ENCODE measurements at regions not wholly inside any gene's neighbourhood (a gene's known extent, or its start where the extent isn't known, plus 50 kb on each side); places are given as distances from the start of the nearest gene placed in this dataset.
"Not testable (repeated sequence)": the region's sequence is repeated elsewhere in the genome, so short reads cannot be mapped to it uniquely, and the experiment has no call there.

DNA sequence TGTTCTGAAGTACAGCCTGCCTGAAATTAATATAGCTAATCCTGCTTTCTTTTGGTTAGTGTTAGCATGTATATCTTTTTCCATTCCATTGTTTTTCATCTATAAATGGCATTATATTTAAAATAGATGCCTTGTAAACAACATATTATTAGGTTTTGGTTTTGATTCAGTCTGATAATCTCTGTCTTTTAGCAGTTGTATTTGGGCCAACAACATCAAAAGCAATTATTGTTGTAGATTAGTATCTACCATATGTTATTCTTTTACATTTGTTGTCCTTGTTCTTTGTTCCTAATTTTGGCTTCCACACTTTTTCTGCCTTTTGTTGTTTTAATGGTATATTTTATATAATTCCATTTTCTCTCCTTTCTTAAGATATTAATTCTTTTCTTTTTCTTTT is 678.2 kb upstream of the PRMT6 start:
- peaks cover 42% of the 10 kb centered on the region for H3K9me3 Mint-ChIP-seq
- no peak for DNase-seq (ENCODE audit: low spot score)
- H3K4me3 Mint-ChIP-seq: no peak overlapping the region
- no peaks in the 10 kb centered on the region for H3K36me3 Mint-ChIP-seq (ENCODE audit: low read depth)
- H3K27me3 Mint-ChIP-seq (ENCODE audit: low read depth): no peaks in the 10 kb centered on the region
- no peak overlapping the region for H3K27ac Mint-ChIP-seq
- no peaks in the 10 kb centered on the region for H3K4me1 Mint-ChIP-seq (ENCODE audit: low read depth)

DNA sequence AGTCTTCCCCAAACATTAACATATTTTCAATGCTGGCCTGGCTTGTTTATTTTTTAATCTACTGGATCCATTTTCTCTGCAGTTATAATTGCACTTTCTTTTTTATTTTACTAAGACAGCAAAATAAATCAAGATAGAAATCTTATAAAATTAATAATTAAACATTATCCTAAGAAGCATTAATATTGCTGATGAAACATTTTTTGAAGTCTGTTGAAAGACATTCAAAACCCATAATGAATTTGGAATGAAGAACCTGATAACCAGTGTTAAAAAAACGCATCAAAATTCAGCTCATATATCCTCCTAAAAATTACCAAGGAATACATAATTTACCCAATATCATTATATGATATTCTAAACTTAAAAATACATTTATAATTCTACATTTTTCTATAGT is 675.7 kb upstream of the PRMT6 start:
- Mint-ChIP-seq H3K4me3 (no peak overlapping the region), H3K4me1 (ENCODE audit: low read depth) (no peaks in the 10 kb centered on the region), H3K27ac (no peak overlapping the region), H3K9me3 (peaks cover 35% of the 10 kb centered on the region), H3K27me3 (ENCODE audit: low read depth) (no peaks in the 10 kb centered on the region), H3K36me3 (ENCODE audit: low read depth) (no peaks in the 10 kb centered on the region)
- DNase-seq (ENCODE audit: low spot score): no peak

DNA sequence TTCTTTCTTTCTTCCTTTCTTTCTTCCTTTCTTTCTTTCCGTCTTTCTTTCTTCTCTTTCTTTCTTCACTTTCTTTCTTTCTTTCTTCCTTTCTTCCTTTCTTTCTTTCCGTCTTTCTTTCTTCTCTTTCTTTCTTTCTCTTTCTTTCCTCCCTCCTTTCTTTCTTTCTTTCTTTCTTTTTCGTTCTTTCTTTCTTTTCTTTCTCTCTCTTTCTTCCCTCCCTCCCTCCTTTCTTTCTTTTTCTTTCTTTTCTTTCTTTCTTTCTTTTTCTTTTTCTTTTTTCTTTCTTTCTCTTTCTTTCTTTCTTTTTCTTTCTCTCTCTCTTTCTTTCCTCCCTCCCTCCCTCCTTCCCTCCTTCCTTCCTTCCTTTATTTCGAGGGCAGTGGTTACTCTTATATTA is 667.3 kb upstream of the PRMT6 start:
- not testable (repeated sequence) for DNase-seq (ENCODE audit: low spot score); H3K27ac Mint-ChIP-seq; H3K36me3 Mint-ChIP-seq (ENCODE audit: low read depth); H3K27me3 Mint-ChIP-seq (ENCODE audit: low read depth); H3K4me3 Mint-ChIP-seq; H3K4me1 Mint-ChIP-seq (ENCODE audit: low read depth)
- H3K9me3 Mint-ChIP-seq: peaks cover 28% of the 10 kb centered on the region

DNA sequence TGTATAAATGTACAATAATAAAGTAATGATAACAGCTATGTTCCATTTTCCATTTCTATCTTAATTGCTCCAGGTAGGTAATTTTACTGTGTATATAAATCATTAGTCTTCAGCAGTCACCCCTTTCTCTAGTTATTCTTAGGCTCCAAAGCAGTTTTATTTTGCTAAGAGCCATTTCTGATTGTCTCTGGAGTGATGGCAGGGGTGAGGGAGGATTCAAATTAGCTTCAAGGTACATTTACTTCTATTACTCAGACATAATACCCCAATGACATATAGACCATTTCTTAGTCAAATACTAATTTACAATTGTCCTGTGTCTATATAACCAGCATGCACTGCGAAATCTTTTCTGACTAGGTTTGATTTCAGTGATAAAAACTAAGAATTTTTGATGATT is 663.4 kb upstream of the PRMT6 start:
- Mint-ChIP-seq H3K27me3 (ENCODE audit: low read depth) (no peaks in the 10 kb centered on the region), H3K27ac (no peak overlapping the region), H3K36me3 (ENCODE audit: low read depth) (no peaks in the 10 kb centered on the region), H3K9me3 (peaks cover 27% of the 10 kb centered on the region), H3K4me1 (ENCODE audit: low read depth) (no peaks in the 10 kb centered on the region), H3K4me3 (no peak overlapping the region)
- DNase-seq (ENCODE audit: low spot score): no peak

DNA sequence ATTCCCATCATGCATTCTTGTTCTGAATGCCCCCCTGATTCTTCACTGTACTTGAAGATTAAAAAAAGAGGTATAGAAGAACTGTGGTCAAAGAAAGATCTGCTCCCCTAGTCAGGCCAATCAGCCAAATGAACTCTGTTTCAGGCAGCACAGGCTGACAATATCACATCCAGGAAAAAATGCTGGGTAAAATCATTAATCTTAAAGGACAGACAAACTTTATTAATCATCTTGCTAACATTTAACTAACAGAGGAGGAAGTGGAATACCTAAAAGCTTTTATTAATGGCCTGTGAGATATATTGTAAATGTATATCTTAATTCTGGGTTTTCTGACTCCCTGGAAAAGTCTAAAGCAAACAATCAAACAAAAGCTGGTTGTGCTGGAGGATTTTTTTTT is 660.5 kb upstream of the PRMT6 start:
- Mint-ChIP-seq H3K4me3 (no peak overlapping the region), H3K9me3 (peaks cover 12% of the 10 kb centered on the region), H3K4me1 (ENCODE audit: low read depth) (no peaks in the 10 kb centered on the region), H3K27ac (no peak overlapping the region), H3K27me3 (ENCODE audit: low read depth) (no peaks in the 10 kb centered on the region), H3K36me3 (ENCODE audit: low read depth) (no peaks in the 10 kb centered on the region)
- DNase-seq (ENCODE audit: low spot score): no peak

GRCh38 chr1:106398391-106398790 is 658.1 kb upstream of the PRMT6 start:
- H3K4me3 Mint-ChIP-seq: no peak overlapping the region
- no peaks in the 10 kb centered on the region for H3K27me3 Mint-ChIP-seq (ENCODE audit: low read depth)
- no peak for DNase-seq (ENCODE audit: low spot score)
- no peak overlapping the region for H3K27ac Mint-ChIP-seq
- no peaks in the 10 kb centered on the region for H3K4me1 Mint-ChIP-seq (ENCODE audit: low read depth)
- no peaks in the 10 kb centered on the region for H3K36me3 Mint-ChIP-seq (ENCODE audit: low read depth)
- peaks cover 7% of the 10 kb centered on the region for H3K9me3 Mint-ChIP-seq

DNA sequence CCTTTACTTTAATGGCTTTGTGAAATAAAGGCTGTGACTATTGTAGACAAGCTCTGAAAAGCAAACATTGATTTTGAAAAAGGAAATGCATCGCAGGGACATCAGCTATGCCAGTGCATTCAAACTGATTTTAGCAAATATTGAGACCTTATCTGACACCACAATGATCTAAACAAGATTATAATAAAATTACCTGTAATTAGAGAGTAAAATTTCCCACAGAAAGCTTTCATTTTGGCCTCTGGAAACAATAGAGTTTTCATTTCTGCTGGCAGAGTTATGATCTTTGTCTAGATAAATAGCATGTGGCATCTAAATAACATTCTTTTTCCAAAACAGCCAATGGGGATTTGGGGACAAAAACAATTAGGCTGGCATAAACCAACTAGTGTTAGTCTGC is 650.4 kb upstream of the PRMT6 start:
- no peaks in the 10 kb centered on the region for H3K36me3 Mint-ChIP-seq (ENCODE audit: low read depth)
- no peaks in the 10 kb centered on the region for H3K4me1 Mint-ChIP-seq (ENCODE audit: low read depth)
- no peak overlapping the region for H3K27ac Mint-ChIP-seq
- H3K27me3 Mint-ChIP-seq (ENCODE audit: low read depth): no peaks in the 10 kb centered on the region
- peaks cover 4% of the 10 kb centered on the region for H3K9me3 Mint-ChIP-seq
- H3K4me3 Mint-ChIP-seq: no peak overlapping the region
- DNase-seq (ENCODE audit: low spot score): no peak

DNA sequence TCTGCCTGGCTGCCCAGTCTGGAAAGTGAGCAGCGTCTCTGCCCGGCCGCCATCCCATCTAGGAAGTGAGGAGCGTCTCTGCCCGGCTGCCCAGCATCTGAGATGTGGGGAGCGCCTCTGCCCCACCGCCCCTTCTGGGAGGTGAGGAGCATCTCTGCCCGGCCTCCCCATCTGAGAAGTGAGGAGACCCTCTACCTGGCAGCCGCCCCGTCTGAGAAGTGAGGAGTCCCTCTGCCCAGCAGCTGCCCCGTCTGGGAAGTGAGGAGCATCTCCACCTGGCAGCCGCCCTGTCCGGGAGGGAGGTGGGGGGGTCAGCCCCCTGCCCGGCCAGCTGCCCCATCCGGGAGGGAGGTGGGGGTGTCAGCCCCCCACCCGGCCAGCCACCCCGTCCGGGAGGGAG is 644.2 kb upstream of the PRMT6 start:
- not testable (repeated sequence) for H3K4me1 Mint-ChIP-seq (ENCODE audit: low read depth); H3K27me3 Mint-ChIP-seq (ENCODE audit: low read depth); DNase-seq (ENCODE audit: low spot score); H3K4me3 Mint-ChIP-seq; H3K36me3 Mint-ChIP-seq (ENCODE audit: low read depth); H3K27ac Mint-ChIP-seq
- H3K9me3 Mint-ChIP-seq: peaks cover 20% of the 10 kb centered on the region

DNA sequence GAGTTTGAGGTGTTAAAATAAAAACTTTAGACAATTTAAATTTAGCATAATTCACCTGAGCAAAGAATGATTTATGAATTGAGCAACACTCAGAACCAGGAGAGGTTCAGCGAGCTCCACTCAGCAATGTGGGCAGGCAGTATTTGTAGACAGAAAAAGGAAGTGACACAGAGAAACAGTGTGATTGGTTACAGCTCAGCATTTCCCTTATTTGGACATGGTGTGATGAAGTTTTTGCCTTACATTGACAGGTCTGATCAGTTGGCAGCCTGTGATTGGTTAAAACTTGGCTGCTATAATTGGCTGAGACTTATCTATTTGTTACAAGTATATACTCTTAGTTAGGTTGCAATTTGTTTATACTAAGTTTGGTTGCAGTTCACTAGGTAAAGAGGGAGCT is 621.2 kb upstream of the PRMT6 start:
- Mint-ChIP-seq H3K27ac (no peak overlapping the region), H3K9me3 (peaks cover 14% of the 10 kb centered on the region), H3K4me1 (ENCODE audit: low read depth) (no peaks in the 10 kb centered on the region), H3K4me3 (no peak overlapping the region), H3K27me3 (ENCODE audit: low read depth) (no peaks in the 10 kb centered on the region), H3K36me3 (ENCODE audit: low read depth) (no peaks in the 10 kb centered on the region)
- no peak for DNase-seq (ENCODE audit: low spot score)

- no peak overlapping the region for H3K4me3 Mint-ChIP-seq
- H3K27me3 Mint-ChIP-seq (ENCODE audit: low read depth): no peaks in the 10 kb centered on the region
- DNase-seq (ENCODE audit: low spot score): no peak
- peaks cover 27% of the 10 kb centered on the region for H3K9me3 Mint-ChIP-seq
- no peaks in the 10 kb centered on the region for H3K36me3 Mint-ChIP-seq (ENCODE audit: low read depth)
- H3K27ac Mint-ChIP-seq: no peak overlapping the region
- H3K4me1 Mint-ChIP-seq (ENCODE audit: low read depth): no peaks in the 10 kb centered on the region
Observed at GRCh38 chr1:106439475-106439874, 617.0 kb upstream of the PRMT6 start.

GRCh38 chr1:106447466-106447865 is 609.0 kb upstream of the PRMT6 start:
- no peaks in the 10 kb centered on the region for H3K27me3 Mint-ChIP-seq (ENCODE audit: low read depth)
- no peaks in the 10 kb centered on the region for H3K36me3 Mint-ChIP-seq (ENCODE audit: low read depth)
- no peaks in the 10 kb centered on the region for H3K4me1 Mint-ChIP-seq (ENCODE audit: low read depth)
- H3K4me3 Mint-ChIP-seq: no peak overlapping the region
- DNase-seq (ENCODE audit: low spot score): no peak
- H3K9me3 Mint-ChIP-seq: peaks cover 9% of the 10 kb centered on the region
- no peak overlapping the region for H3K27ac Mint-ChIP-seq

GRCh38 chr1:106456832-106457231 is 599.6 kb upstream of the PRMT6 start:
- no peaks in the 10 kb centered on the region for H3K27me3 Mint-ChIP-seq (ENCODE audit: low read depth)
- no peak overlapping the region for H3K27ac Mint-ChIP-seq
- H3K4me1 Mint-ChIP-seq (ENCODE audit: low read depth): no peaks in the 10 kb centered on the region
- H3K36me3 Mint-ChIP-seq (ENCODE audit: low read depth): no peaks in the 10 kb centered on the region
- H3K9me3 Mint-ChIP-seq: peaks cover 12% of the 10 kb centered on the region
- H3K4me3 Mint-ChIP-seq: no peak overlapping the region
- no peak for DNase-seq (ENCODE audit: low spot score)

- Mint-ChIP-seq H3K9me3 (peaks cover 12% of the 10 kb centered on the region), H3K36me3 (ENCODE audit: low read depth) (no peaks in the 10 kb centered on the region), H3K4me3 (no peak overlapping the region), H3K4me1 (ENCODE audit: low read depth) (no peaks in the 10 kb centered on the region), H3K27ac (no peak overlapping the region), H3K27me3 (ENCODE audit: low read depth) (no peaks in the 10 kb centered on the region)
- no peak for DNase-seq (ENCODE audit: low spot score)
Observed at GRCh38 chr1:106457368-106457767, 599.1 kb upstream of the PRMT6 start.

DNA sequence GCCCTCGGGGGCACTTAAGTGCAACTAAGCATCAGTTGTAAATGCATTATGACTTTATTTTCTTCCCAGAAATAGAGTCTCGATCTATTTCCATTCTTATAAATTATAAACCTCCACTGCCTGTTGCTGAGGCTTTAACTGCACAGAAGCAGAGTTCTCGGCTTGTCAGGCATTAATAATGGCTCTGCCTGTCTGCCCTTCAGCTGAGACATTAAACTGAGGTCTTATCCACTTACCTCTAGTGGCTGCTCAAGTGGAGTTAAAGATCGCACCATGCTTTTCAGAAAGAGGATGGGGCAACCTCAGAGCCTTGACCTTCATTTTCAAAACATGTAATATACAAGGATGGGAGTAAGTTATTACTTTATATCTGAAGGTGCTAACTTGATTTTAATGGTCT is 597.6 kb upstream of the PRMT6 start:
- peaks cover 17% of the 10 kb centered on the region for H3K9me3 Mint-ChIP-seq
- no peak overlapping the region for H3K27ac Mint-ChIP-seq
- no peak for DNase-seq (ENCODE audit: low spot score)
- H3K27me3 Mint-ChIP-seq (ENCODE audit: low read depth): no peaks in the 10 kb centered on the region
- H3K36me3 Mint-ChIP-seq (ENCODE audit: low read depth): no peaks in the 10 kb centered on the region
- no peak overlapping the region for H3K4me3 Mint-ChIP-seq
- H3K4me1 Mint-ChIP-seq (ENCODE audit: low read depth): no peaks in the 10 kb centered on the region

- no peaks in the 10 kb centered on the region for H3K36me3 Mint-ChIP-seq (ENCODE audit: low read depth)
- H3K4me3 Mint-ChIP-seq: no peak overlapping the region
- peaks cover 17% of the 10 kb centered on the region for H3K9me3 Mint-ChIP-seq
- no peak for DNase-seq (ENCODE audit: low spot score)
- H3K4me1 Mint-ChIP-seq (ENCODE audit: low read depth): no peaks in the 10 kb centered on the region
- H3K27ac Mint-ChIP-seq: no peak overlapping the region
- H3K27me3 Mint-ChIP-seq (ENCODE audit: low read depth): no peaks in the 10 kb centered on the region
Observed at GRCh38 chr1:106459418-106459817, 597.1 kb upstream of the PRMT6 start.

DNA sequence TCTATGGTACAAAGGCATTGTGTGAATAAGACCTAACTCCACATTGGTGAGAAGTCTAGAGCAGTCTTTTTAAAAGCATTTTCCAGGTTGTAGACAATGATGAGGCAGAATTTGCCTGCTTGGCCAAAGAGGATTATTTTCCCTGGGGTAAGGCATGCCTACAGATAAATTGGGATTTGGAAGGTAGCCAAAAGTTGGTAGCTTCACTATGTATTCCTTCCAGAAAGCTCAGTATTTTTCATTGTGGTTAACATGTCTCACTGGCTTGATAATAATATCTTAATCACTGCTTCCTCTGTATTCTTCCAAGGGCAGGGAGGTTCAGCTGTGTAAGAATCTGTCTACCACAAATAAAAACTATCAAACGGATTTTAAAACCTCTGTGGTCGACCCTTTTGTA is 590.8 kb upstream of the PRMT6 start:
- no peak for DNase-seq (ENCODE audit: low spot score)

More for the DNA sequence above, 590.8 kb upstream of the PRMT6 start:
- Mint-ChIP-seq H3K27ac (no peak overlapping the region), H3K36me3 (ENCODE audit: low read depth) (no peaks in the 10 kb centered on the region), H3K27me3 (ENCODE audit: low read depth) (no peaks in the 10 kb centered on the region), H3K4me1 (ENCODE audit: low read depth) (no peaks in the 10 kb centered on the region), H3K4me3 (no peak overlapping the region), H3K9me3 (peaks cover 43% of the 10 kb centered on the region)

Data from T-helper 2 cell treated with Interferon-gamma antibody and Interleukin-4, amounts not matched to agents 5 μg/mL and 100 μg/mL, for 36 hours (primary cell).